NOMO-1 (cell line): ENCODE measurements at regions not wholly inside any gene's neighbourhood (a gene's known extent, or its start where the extent isn't known, plus 50 kb on each side); places are given as distances from the start of the nearest gene placed in this dataset.

ENCODE experiments used
- DNase-seq, 2 experiments: peaks; one replicate each; lab custom pipeline; 2025; ENCODE audit not compliant: unreplicated experiment in 2 of 2; lab: John Stamatoyannopoulos, UW

- no peak for DNase-seq
Measured at GRCh38 chr7:42625421-42625820, 286.4 kb downstream of the C7orf25 start.

DNA sequence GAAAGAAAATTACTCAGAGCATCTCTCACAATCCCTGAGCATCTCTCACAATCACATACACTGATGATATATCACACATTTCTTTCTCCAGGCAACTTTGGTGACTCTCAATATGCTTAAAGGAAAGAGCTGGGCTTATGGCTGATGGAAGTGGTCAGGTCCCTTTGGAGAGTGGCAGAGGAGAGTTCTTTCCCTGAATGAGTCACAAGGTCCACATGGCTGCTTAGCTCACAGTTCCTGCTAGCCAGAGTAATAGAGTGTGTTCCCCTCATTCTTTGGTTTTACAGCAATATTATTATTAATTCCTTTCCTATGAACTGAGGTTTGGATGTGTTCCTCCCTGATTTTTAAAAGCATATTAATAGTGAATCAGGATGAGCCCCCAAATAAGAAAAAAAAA lies 287.4 kb downstream of the C7orf25 start:
- DNase-seq, result no peak

DNA sequence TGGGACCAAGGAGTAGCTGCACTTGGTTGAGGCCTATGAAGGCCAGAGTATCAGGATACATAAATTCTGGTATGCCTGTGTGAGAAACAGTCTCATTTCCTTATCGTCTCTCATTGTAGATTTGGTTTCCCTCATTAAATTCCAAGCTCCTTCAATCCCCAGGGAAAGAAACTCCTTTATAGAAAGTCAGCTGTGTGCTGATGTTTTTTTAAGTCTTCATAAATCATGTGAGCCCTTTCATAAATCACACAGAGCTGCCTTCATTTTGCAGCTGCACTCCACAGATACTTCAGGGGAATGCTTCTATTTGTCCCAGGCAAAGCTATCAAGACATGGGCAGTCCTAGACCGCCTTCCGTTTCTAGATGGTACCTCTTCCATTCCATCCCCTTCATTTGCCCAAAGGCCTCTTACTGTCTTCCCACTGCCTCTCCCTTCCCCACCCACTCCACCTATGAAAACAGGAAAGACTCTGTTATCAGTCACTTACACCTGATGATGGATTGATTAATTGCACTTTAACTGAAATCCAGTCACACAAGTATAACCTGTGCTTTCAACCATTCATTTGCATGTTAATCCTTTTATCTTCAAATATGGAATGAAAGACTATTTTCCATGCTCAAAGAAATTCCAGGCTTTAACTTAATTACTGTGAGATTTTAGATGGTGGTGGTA lies 290.2 kb downstream of the C7orf25 start:
- no peak for DNase-seq

DNA sequence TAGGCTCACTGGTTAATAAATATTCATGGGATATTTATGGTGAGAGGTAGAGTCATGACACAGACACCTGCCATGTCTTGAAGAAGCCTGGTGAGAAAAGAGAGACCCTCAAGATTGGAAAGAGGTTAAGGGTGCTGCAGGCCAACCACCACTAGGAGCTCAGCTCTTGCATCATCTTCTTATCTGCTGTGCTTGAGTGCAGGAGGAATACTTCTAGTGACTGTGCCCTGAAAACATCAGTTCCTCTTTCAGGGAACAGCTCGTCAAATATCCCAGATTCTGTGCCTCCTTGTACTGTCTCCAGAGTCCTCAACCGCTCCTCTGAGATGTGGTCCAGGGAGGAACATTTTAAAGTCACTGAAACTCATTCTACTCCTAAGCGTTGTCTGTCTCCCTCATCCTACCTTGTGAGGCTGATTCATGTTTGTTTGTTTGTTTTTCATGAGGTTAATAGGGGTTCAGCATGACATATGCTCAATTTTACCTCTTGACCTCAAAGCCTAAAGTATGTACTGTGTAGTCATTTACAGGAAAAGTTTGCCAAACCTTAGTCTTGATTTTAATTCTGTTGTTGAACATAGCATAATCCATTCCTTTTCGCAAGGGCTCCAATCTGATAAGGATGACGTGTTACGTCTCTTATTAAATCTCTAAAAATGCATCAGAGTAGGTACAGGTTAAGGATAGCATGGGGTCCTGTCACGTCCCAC lies 293.1 kb downstream of the C7orf25 start:
- no peak for DNase-seq

DNA sequence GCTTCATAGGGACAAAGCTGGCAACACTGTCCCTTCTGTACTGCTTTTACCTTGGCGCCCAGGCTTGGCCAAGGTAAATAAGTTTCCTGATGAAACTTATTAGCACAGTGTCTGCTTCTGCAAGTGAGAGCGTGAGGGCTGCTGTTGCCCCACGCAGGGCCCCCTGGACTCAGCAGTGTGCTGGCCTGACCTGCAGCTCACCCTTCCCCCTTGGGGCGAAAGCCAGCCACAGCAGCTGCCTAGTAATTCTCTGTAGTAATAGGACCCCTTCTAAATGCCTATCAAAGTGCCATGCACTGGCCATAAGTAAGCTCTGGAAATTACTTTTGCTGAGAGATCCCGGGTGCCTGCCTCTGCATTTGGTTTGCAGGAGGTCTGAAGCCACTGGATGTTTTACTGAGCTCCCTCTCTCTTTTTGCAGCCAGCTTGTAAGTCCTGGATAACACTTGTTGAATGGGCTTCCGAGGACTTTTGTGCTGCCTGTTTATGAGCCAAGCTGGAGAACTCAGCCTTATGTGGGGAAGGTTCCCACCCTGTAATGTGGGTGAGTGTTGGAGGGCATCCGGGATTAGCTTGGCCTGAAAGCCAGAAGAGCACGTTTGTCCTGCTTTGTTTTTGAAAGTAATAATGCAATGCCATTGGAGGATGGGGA lies 293.9 kb downstream of the C7orf25 start:
- DNase-seq, result no peak

DNA sequence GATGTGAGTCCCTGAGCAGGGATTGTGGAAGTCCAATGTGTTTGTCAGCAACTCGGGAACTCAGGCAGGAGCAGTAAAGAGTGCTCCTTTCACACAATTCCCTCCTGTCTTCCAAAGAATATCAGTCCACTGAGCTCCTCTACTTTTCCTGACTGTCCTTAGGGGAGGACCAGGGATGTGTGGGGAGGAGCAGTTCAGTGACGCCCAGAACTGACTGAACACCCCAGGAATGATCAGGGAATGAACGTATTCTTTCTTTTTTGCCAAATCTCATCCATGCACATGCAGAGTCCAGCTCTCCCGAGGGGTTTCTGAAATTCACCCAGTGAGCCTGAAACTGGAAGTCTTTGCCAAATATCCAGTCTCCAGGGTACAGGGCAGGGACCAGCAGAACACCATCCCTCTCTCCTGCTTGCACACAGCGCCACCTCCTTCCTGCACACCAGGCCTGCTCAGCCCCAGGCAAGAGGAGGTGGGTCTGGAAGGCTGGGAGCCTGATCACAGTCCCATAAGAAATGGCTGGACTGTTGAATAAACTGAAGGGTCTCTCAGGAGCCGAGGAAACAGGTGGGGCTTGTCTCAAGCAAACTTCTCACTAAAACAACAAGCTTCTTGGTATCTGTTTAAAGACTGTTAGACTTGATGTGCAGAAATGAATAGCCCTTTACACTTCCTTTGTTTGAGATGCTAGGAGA lies 294.7 kb downstream of the C7orf25 start:
- DNase-seq, result no peak

GRCh38 chr7:42614636-42615035 lies 297.2 kb downstream of the C7orf25 start:
- no peak for DNase-seq

DNA sequence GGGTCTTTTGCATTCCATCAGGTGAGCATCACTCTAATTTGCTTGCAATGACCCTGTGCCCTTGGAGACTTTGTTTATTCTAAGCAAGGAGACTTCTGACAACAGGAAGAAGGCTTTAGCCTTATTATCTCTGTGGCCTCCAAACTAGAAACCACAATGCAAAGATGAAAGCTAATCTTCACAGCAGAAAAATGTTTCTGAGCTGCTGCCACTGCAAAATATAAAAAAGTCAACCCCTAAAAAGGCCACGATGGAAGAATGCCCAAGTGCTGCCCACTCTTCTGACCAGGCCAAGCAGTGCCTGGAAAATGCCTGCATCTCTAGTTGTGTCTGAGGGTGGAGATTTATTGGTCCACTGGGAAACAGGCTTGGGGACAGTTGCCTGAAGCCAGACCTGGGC lies 299.9 kb downstream of the C7orf25 start:
- DNase-seq, result no peak

- DNase-seq, result no peak
Measured at GRCh38 chr7:42611289-42611928, 300.5 kb downstream of the C7orf25 start.

GRCh38 chr7:42606193-42606905 lies 305.5 kb downstream of the C7orf25 start:
- DNase-seq, result no peak

DNA sequence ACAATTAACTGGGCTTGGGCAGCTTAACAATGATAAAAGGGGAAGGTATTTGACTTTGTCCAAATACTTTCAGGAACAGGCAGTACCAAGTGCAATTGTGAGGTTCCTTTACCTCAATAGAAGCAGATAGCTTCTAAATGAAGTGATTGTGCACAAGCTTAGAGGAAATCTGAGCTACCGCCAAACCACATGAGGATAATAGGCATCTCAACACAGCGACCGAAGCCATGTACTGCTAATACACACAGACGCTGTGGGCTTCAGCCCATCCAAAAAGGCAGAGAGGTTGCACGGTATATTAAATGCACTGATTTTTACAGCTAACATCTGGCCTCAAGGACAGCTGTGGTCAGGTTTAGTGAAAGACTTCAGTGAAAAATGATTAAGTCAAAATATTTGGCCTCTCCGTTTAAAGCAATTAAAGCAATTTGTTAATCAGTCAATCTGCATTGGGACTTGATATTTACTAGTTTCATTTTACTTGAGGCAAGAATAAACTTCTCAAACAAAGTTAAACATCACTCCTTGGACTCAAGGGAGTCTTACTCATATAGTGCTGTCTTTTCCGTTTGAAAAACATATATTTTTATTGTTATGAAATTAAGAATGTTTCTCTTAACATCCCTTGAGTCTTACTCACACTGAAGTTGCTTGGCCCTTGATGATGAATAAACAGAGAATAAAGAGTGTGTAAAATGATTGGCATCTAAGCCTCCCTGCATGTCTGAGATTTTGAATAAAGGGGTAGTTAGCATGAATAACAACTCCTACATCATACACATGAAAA lies 306.3 kb downstream of the C7orf25 start:
- no peak for DNase-seq

DNA sequence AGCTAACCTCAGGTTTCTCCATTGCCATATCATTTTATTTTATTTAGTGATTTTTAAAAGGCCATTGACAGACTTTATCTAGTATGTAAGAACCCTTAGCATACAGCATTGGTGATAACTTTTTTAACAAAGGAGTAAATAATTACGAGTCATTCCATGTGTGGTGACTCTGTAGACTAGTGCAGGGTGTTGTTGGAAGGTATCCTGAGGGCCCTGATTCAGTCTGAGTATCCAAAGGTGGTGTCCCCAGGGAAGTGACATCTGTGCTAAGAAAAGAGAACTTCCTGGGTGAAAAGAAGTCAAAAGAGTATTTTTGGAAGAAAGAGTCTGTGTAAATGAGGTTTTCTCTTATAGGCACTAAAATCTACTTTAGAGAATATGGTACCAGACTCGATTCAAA lies 308.4 kb downstream of the C7orf25 start:
- DNase-seq, result no peak

DNA sequence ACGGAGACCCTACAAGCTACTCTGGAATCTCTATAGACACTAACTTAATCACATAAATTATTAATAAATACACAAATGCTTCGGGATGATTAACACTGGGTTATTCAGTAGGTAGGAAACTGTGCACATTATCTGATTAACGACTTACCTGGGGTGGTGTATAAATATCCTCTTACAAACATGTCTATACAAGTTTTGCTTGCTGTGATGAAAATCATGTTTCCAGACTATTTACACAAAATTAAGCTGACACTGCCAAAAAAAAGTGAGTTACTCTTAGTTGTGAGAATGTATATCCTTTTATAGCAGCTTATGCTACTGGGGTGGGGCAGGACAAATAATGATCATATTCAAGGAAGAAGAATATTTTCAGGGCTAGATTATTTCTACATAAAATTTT lies 314.6 kb downstream of the C7orf25 start:
- DNase-seq, result no peak

DNA sequence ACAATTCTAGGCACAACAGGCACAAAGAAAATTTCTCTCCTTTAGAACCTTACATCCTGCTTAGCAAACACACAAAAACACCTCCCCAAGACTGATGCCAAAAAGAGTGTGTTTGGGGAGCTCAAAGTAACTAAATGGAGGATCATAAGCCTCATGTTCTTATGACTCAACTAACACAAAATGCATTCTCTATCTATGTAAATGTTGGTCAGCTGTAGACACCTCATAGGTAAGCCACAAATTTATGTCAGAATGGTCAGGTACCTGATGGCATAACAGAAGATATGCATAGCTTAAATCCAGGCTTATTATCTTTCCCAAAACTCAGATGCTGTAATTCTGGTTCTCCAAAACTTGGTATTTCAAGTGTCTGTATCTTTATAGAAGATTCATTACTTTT lies 315.1 kb downstream of the C7orf25 start:
- DNase-seq, result no peak

- DNase-seq, result no peak
Measured at GRCh38 chr7:42593860-42594259, 318.0 kb downstream of the C7orf25 start.

DNA sequence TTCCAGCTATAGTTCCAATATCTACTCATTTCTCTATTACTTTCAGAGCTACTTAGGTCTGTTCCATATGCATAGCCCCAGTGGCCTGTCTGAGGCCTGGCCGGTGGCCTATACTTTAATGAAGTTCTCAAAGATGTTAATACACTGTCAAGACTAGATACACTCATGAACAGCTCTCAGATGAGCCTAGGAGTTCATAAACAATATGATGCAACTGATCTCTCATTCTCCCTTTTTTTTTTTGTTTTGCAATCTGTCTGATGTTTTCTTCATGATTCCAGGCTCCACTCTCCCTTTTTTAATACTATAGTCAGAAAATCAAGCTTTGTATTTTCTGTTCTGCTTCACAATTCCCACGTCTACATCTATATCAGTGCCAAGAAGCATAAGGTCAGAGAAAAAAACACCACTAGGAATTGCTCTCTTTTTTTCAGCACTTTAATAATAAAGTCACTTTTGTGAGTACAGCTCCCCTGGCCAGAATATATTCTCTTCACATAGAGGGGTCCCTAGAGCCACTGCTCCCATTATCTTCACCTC lies 321.0 kb downstream of the C7orf25 start:
- DNase-seq, result no peak

DNA sequence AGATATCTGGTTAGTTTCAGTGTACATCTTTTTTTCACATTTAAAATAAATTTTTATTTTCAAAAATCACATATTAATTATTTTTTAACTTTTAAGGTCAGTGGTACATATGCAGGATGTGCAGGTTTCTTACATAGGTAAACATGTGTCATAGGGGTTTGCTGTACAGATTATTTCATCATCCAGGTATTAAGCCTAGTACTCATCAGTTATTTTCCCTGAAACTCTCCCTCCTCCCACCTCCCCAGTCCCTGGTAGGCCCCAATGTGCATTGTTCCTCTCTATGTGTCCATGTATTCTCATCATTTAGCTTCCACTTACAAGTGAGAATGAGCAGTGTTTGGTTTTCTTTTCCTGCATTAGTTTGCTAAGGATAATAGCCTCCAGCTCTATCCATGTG lies 323.0 kb downstream of the C7orf25 start:
- DNase-seq, result no peak

DNA sequence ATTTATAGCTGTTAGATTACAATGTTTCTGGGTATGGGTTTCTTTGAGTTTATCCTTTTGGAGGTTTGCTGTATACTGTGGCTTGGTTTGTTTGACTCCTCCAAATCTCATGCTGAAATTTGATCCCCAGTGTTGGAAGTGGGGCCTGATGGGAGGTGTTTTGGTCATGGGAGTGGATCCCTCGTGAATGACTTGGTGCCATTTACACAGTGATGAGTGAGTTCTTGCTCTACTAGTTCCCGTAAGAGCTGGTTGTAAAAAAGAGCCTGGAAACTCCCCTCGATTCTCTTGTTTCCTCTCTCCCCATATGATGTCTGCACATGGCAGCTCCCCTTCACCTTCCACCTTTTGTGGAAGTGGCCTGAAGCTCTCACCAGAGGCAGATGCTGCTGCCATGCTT lies 324.1 kb downstream of the C7orf25 start:
- no peak for DNase-seq

DNA sequence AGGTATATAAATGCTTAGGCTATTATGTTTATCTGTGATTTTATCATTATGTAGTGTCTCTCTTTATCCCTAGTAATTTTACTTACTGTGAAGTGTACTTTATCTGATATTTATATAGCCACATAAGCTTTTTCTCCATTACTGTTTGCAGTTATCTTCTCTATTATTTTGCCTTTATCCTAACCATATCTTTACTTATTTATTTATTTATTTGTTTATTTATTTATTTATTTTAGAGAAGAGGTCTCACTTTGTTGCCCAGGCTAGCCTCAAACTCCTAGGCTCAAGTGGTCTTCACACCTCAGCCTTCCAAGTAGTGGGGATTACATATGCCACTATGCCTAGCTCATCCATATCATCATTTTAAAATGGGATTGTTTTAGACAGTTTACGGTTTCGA lies 331.8 kb downstream of the C7orf25 start:
- DNase-seq, result no peak
